Cardiac fibroblast (primary cell): ENCODE measurements at regions not wholly inside any gene's neighbourhood (a gene's known extent, or its start where the extent isn't known, plus 50 kb on each side); places are given as distances from the start of the nearest gene placed in this dataset.

ENCODE experiments used
- DNase-seq, 2 donors: peaks; one replicate each; pipeline versions ENCODE4 v3.0.0 to v3.0.0-alpha.2; 2010; ENCODE audit warnings: low read depth in 2 of 2
- H3K4me3 ChIP-seq, 2 donors: replicated peaks in 1 of 2; 1 replicate in 1 of 2; 2 replicates in 1 of 2; pipeline ENCODE4 v1.5.1; 2011; ENCODE audit warnings: low read depth in 2 of 2, low read length in 2 of 2, mild to moderate bottlenecking in 2 of 2, moderate library complexity in 1 of 2
- CTCF ChIP-seq: IDR thresholded peaks from one replicate; pipeline ENCODE4 v1.5.1; 2011; ENCODE audit warnings: low read depth, mild to moderate bottlenecking, low read length, inconsistent platforms

- no peak for TF ChIP-seq CTCF
- no peak for DNase-seq
Observed at GRCh38 chr4:72984351-72984750, 85.2 kb downstream of the COX18 start.

GRCh38 chr4:72983709-72984108 is 85.8 kb downstream of the COX18 start:
- TF ChIP-seq CTCF: no peak
- no peak for DNase-seq
- H3K4me3 ChIP-seq: no peak overlapping the region

More at GRCh38 chr4:72984351-72984750, 85.2 kb downstream of the COX18 start:
- H3K4me3 ChIP-seq: no peak overlapping the region

GRCh38 chr4:72977936-72978485 is 91.5 kb downstream of the COX18 start:
- no peak for TF ChIP-seq CTCF
- no peak for DNase-seq

GRCh38 chr4:72975488-72975784 is 94.1 kb downstream of the COX18 start:
- peak; percentile 32 to 77 for DNase-seq
- no peak for TF ChIP-seq CTCF
- no peak overlapping the region for H3K4me3 ChIP-seq

More at GRCh38 chr4:72977936-72978485, 91.5 kb downstream of the COX18 start:
- H3K4me3 ChIP-seq: no peak overlapping the region

- no peak for TF ChIP-seq CTCF
- peak; percentile 43 to 76 for DNase-seq
- no peak overlapping the region for H3K4me3 ChIP-seq
Observed at GRCh38 chr4:72974694-72975487, 94.6 kb downstream of the COX18 start.

- no peak for TF ChIP-seq CTCF
- DNase-seq: peak; percentile 74 to 95
- no peak overlapping the region for H3K4me3 ChIP-seq
Observed at GRCh38 chr4:72971572-72971971, 97.9 kb downstream of the COX18 start.
